Activated CD4-positive, CD25-positive, alpha-beta regulatory T cell treated with anti-CD3 and anti-CD28 coated beads, Interleukin-2, amount 50 U/mL, for 24 hours (primary cell): ENCODE measurements at regions not wholly inside any gene's neighbourhood (a gene's known extent, or its start where the extent isn't known, plus 50 kb on each side); places are given as distances from the start of the nearest gene placed in this dataset.

ENCODE experiments used
- ATAC-seq, 2 donors: fragments of 150-1000 bp; cut with Tn5 transposase; one replicate each; pipeline ENCODE4 v1.10.0; 2021; ENCODE audit warnings: mild to moderate bottlenecking in 1 of 2, moderate library complexity in 1 of 2

DNA sequence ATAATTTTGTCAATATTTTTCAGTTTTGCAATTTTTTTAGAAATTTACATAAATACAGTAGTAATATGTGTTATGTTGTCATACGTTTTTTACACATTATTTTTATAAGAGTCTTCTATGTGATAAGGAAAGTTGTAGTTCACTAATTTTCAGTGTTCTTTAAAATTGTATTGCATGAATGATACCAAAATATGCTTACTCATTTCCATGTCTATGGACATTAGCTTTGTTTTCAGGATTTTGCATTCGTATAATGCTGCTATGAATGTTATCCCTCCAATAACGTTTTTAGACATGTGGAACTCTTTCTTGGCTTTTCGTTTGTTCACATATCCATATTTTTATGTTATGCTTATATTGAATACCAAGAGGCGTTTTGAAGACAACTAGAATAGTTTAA is 260.0 kb downstream of the ARL4A start:
- ATAC-seq = no peak

DNA sequence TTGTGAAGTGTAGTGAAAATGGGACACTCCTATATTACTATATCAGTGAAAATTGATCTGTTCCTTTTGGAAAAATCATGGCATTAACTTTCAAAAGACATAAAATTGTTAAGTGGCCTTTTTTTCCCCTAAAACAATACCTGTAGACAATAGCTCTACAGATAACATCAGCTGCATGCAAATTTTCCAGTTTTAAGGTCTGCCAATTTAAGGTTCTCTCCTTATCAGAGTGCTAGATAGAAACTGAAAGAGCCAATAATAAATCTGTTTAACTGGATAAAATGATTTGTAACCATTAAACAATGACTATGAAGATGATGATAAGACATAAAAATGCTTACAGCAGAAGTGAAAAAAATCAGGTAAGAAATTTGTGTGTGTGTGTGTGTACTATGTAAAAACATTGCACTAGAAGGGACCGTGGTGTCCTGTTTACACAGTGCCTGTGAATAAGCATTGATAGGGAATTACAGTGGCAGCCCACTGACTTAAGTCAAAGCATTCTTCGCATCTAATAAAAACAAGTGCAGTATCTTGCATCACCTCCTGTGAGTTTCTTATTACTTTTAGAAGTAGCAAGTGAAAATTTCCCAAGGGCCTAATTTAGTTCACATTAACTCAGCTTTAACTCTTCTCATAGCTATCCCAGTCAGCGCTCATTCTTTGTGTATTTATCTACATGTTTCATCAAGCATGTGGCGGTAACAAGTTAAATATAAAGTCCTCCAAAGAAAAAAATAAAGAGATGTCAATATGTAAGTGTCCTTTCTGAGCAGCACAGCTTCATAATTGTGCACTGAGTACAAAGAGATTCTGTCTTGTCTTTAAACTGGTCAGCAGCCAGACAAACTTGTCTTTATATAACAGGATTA is 261.9 kb downstream of the ARL4A start:
- no peak for ATAC-seq

DNA sequence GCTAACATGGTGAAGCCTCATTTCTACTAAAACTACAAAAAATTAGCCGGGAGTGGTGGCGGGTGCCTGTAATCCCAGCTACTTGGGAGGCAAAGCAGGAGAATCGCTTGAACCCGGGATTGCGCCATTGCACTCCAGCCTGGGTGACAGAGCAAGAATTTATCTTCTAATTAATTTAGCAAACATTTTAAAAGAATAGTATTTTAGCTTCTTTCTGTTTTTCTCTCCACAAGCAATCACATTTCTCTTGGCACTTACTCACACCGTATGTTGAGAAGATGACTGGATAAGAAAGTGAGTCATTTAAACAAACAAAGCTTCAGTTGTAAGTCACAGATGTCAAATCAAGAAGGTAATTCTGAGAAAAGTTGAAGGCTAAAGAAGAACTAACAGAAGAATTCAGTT is 264.0 kb downstream of the ARL4A start:
- ATAC-seq = no peak

DNA sequence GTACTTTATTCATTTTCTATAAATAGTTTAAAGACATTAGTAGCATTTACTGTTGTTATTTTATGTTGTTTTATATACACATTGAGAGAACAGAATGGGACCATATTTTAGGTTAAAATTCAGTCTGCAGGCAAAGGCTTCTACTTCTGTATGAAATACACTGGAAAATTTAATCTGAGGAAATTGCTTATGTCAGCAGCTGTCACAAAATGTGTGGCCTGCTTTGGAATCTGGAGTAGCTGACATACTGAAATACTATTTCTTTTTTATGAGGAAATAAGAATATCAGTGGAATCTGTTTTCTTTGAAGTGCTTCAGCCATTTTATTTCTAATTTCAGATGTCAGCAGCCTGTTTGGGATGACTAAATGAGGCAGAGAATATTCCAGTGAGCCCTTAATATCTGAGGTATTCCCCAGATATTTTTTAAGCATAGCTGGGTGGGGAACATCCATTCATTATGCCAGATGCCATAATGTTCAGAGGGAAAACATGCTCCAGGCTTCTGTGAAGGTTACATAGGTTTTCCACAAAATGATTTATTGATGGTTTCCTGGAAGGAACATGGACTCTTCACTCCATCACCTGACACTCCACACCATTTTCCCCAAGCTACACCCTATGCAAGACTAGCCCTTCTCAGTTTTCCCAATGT is 267.1 kb downstream of the ARL4A start:
- ATAC-seq = no peak

- no peak for ATAC-seq
Measured at GRCh38 chr7:12957487-12957886, 270.1 kb downstream of the ARL4A start.

GRCh38 chr7:12961910-12962480 is 274.6 kb downstream of the ARL4A start:
- no peak for ATAC-seq

GRCh38 chr7:12963435-12963834 is 276.0 kb downstream of the ARL4A start:
- ATAC-seq = no peak

DNA sequence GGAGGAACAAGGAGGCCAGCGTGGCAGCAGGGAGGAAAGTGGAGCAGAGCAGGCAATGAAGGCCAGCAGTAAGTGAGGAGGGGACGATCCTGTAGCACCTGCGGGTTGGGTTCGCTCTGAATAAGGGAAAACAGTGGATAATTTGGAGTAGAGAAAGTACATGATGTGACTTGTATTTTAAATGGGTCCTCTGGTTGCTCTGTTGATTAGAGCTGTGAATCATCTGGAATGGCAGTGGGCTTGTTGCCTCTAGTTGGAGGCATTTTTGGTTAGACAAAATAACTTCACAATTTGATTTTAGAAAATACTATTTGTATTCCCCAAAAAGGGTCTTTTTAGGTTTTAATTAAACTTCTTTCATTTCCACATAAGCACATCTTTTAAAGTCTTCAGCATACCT is 277.4 kb downstream of the ARL4A start:
- no peak for ATAC-seq

GRCh38 chr7:12965767-12966166 is 278.3 kb downstream of the ARL4A start:
- ATAC-seq = no peak

DNA sequence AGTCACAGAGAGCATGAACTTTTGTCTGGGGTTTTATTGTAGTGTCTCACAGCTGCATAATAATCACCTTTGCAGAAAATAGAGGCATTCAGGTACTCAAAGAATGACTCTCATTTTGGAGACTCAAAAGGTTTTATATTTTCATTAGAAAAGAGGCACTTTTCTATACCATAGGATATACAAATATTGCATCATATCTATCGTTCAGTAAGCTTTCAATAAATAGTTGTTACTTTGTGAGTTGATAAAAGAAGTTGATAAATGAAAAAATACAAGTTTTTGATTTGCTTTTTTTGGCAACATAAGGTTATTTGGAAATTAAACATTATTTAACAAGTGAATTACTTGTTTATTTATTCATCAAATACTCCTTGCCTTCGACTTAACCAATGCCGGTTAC is 279.9 kb downstream of the ARL4A start:
- no peak for ATAC-seq

- ATAC-seq = no peak
Measured at GRCh38 chr7:12968836-12969422, 281.5 kb downstream of the ARL4A start.

GRCh38 chr7:12970626-12971025 is 283.2 kb downstream of the ARL4A start:
- no peak for ATAC-seq

DNA sequence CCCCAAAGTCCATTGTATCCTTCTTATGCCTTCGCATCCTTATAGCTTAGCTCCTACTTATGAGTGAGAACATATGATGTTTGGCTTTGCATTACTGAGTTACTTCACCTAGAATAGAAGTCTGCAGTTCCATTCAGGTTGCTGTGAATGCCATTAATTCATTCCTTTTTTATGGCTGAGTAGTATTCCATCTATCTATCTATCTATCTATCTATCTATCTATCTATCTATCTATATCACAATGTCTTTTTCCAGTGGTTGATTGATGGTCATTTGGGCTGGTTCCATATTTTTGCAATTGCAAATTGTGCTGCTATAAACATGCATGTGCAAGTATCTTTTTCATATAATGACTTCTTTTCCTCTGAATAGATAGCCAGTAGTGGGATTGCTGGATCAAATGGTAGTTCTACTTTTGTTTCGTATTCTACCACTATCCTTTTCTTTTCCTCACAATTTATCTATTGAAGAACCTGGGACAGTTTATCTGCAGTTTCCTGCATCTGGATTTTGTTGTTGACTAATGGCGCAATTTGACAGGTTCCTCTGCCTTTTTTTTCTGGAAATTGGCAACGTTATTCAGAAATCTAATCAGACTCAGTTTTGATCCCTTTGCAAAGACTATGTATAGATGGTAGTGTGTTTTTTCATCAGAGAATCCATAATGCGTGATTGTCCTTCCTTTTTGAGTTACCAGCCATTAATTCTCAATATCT is 287.2 kb downstream of the ARL4A start:
- ATAC-seq = no peak

DNA sequence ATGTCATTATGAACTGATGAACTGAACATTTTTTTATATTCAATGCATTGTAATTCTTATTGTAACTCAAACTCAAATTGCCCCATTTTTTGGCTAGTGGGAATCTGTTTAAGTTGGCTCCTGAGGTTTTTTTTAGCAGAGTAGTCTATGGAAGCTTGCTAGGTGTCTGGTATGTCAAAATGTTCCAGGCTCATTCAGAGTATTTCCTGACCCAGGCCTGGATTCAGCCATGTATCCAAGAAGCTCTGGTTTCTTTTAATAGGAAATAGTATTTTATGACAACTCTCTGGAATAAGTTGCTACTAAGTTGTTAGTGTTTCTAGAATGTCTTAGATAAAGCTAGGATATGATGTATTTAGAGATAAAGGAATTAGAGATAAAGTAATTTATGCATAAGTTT is 288.0 kb downstream of the ARL4A start:
- no peak for ATAC-seq

GRCh38 chr7:12979181-12979580 is 291.7 kb downstream of the ARL4A start:
- no peak for ATAC-seq

GRCh38 chr7:12982178-12982577 is 294.7 kb downstream of the ARL4A start:
- no peak for ATAC-seq

- ATAC-seq = no peak
Measured at GRCh38 chr7:12984117-12984516, 296.7 kb downstream of the ARL4A start.

- ATAC-seq = no peak
Measured at GRCh38 chr7:12985228-12985627, 297.8 kb downstream of the ARL4A start.

GRCh38 chr7:12985752-12986151 is 298.3 kb downstream of the ARL4A start:
- no peak for ATAC-seq

DNA sequence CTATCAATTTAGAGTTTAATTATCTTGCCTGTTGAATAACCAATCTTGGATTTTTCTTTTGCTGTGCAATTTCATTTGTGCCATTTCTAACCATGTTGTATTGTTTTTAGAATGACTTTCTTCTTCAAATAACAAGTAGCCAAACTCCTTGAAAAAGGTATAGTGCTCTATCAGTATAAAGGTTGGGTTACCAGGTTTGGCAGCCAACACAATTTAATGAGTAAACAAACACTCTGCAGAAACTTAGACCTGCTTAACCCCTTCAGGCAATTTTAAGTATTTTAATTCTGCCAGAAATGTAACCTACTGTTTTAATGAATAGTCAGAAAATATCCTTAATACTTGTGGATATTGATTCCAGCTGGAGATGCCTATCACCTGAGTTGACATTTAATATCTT is 299.8 kb downstream of the ARL4A start:
- ATAC-seq = no peak

DNA sequence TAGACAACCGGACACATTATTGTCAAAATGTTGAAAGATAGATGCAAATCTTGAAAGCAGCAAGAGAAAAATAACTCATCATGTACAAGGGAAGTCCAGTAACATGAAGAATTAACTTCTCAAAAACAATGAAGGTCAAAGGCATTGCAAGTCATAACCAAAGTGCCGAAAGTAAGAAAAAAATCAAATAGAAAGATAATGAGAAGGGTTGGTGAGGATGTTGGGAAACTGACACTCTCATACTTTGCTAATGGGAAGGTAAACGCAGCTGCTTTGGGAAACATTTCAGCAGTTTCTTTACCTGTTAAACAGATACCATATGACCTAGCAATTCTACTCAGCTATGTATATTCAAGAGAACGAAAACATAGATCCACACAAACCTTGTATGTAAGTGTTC is 303.0 kb downstream of the ARL4A start:
- no peak for ATAC-seq

- ATAC-seq = no peak
Measured at GRCh38 chr7:12993025-12993424, 305.6 kb downstream of the ARL4A start.

GRCh38 chr7:12995912-12996469 is 308.6 kb downstream of the ARL4A start:
- ATAC-seq = no peak
